Peyer's patch (tissue), 4 donors: ENCODE measurements at regions not wholly inside any gene's neighbourhood (a gene's known extent, or its start where the extent isn't known, plus 50 kb on each side); places are given as distances from the start of the nearest gene placed in this dataset.

Source experiments
- POLR2A ChIP-seq, 2 donors: fragments of 450-650 bp; IDR thresholded peaks; one replicate each; pipeline ENCODE4 v1.5.1; 2017; ENCODE audit warnings: antibody characterized with exemption in 2 of 2, mild to moderate bottlenecking in 2 of 2, moderate library complexity in 2 of 2
- TF ChIP-seq, protein P1 (sequence below), 6 experiments: fragments of 450-650 bp in 4 of 6; fragments of 200-600 bp in 2 of 6; sonication (generic) in 1 of 6; IDR thresholded peaks; one replicate each; pipeline ENCODE4 v1.5.1; 2017 to 2019; ENCODE audit warnings: antibody characterized with exemption in 6 of 6, mild to moderate bottlenecking in 3 of 6, moderate library complexity in 1 of 6

DNA sequence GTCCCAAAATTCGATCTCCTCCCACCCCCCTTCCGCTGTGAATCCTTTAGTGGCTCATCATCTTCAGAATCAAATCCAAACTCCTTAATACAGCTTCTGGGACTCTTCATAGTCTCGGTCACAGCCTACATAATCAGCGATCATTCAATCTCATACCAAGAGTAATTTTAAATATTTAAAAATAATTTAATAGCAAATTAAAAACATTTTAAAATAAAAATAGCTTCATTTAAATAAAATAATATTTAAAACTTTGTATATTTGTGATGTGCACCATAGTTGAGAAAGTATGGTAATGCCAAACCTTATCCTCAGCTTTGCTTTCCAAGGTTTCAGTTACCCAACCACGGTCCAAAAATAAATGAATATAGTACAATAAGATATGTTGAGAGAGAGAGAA is 70.0 kb upstream of the NR3C1 start:
- no peak for TF ChIP-seq POLR2A (IDR thresholded peaks at IDR 0.05)
- TF ChIP-seq, protein P1, sequence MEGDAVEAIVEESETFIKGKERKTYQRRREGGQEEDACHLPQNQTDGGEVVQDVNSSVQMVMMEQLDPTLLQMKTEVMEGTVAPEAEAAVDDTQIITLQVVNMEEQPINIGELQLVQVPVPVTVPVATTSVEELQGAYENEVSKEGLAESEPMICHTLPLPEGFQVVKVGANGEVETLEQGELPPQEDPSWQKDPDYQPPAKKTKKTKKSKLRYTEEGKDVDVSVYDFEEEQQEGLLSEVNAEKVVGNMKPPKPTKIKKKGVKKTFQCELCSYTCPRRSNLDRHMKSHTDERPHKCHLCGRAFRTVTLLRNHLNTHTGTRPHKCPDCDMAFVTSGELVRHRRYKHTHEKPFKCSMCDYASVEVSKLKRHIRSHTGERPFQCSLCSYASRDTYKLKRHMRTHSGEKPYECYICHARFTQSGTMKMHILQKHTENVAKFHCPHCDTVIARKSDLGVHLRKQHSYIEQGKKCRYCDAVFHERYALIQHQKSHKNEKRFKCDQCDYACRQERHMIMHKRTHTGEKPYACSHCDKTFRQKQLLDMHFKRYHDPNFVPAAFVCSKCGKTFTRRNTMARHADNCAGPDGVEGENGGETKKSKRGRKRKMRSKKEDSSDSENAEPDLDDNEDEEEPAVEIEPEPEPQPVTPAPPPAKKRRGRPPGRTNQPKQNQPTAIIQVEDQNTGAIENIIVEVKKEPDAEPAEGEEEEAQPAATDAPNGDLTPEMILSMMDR (IDR thresholded peaks at IDR 0.05): no peak
